ENCODE measurements at regions not wholly inside any gene's neighbourhood (a gene's known extent, or its start where the extent isn't known, plus 50 kb on each side); places are given as distances from the start of the nearest gene placed in this dataset.
A peak's percentile ranks its signal among the peaks of the same experiment; 100 is the strongest.

DNA sequence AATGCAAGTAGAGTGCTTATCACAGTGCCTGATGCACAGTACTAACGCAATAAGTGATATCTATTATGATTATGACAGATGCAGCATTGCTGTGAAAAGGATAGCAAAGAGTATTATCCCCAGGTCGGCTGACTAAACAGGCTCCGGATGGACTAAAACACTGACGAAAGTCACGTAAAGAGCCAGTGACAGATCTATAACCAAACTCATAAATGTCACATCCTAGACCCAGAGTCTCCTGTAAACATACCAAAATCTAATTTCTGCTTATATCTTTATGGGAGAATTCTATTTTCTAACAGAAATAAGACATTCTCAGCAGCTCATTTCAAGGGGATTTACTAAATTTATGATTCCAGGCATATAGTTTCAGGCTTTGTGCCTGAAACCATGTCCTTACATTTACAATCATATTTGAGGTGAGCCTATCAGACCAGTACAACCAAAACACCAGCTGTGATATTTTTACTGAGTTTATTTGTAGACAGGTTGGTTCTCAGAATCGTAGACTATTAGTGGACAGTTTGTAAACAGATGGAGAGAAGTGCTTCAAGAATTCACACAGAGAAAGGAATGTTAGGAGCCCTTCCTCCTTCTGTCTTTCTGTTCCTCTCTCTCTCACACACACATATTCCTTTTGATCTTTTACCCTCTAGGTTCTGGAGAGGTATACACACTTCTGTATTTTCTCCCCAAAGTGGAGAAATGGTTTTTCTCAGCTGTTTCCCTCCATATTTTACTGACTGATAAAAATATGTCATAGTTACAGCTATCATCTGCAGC is 52.4 kb upstream of the WDR26 start:
- peak in 1 of 3 experiments; percentile 24 for DNase-seq

DNA sequence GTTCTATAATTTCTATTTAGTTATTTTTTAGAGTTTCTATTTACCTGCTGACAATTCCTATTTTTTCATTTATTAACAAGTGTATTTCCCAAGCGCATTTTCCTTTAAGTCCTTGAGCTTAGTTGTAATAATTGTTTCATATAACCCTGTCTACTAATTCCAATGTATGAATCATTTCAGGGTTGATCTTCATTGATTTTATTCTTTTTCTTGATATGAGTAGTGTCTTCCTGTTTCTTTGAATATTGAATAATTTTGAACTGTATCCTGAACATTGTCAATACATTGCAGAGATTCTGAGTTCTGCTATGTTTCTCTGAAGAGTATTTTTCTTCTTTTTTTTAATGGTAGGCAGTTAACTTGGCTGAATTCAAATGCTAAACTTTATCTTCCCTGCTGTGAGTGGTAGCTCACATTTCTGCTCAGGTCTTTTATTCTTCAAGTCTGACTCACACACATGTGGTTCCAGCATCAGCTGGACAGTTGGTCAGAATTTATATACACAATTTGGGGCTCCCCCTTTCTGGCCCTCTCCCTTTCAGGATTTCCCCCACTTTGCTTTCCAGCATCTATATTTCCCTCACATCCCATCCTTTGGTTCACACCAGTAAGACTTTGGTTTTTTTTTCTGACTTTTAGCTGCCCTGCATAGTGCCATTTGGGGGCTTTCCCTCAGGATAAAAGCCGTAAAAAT is 54.4 kb upstream of the WDR26 start:
- DNase-seq, result no peak

GRCh38 chr1:224489534-224490365 is 55.2 kb upstream of the WDR26 start:
- DNase-seq, result no peak

DNA sequence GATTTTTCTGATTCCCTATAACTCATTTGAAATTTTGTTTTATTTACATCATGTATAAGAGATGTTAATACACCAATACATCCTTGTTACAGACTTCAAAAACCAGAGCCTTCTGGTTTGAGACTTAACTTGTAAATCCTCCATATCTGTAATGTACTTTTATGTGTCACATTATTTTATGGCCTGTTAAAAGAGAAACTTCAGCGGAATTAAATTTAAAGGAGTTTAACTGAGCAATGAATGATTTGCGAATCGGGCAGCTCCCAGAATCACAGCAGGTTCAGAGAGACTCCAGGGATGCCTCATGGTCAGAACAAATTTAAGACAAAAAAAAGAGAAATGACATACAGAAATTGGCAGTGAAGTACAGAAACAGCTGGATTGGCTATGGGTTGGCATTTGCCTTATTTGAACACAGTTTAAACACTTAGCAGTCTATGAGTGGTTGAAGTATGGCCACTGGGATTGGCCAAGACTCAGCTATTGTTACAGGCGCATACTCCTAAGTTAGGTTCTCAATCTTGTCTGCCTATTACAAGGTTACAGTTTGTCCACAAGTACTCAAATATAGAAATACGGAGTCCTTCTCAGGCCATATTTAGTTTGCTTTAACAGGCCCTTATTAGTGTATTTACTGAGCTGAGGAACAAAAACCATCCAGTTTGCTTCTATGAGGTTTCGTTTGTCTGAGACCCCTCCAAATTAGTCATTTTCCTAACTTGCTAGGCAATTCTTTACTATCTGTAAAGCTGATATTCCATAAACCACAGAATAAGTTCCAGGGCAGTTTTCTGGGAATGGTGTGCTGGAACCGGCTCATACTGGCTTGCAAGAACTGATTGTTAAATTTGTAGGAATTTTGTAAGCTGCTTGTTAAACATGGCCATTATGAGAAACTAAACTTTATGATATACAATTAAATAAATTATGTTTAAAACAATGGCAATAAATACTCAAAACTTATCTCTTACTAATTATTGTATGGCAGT is 56.2 kb upstream of the WDR26 start:
- DNase-seq, result no peak

GRCh38 chr1:224492015-224492414 is 57.4 kb upstream of the WDR26 start:
- no peak for DNase-seq

DNA sequence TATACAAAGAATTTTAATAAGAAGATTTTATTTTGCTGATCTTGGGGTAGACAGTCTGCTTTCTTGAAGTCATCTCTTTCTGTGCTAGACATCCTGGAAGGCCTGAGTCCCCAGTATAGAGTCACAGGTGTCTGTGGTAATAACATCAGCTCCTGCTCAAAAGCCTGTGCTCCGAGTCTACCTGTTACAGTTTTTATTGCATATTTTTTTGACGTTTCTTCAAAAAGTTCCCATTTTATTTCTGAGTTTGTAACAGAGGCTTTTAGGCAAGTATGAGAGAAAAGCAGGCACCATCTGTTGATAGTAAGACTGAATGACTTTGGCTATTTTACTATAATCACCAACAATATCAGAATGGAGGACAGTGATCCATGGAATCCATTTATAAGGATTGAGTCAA is 58.0 kb upstream of the WDR26 start:
- no peak for DNase-seq

GRCh38 chr1:224493269-224493668 is 58.7 kb upstream of the WDR26 start:
- DNase-seq, result peak in 2 of 3 experiments; percentile 69 to 88

DNA sequence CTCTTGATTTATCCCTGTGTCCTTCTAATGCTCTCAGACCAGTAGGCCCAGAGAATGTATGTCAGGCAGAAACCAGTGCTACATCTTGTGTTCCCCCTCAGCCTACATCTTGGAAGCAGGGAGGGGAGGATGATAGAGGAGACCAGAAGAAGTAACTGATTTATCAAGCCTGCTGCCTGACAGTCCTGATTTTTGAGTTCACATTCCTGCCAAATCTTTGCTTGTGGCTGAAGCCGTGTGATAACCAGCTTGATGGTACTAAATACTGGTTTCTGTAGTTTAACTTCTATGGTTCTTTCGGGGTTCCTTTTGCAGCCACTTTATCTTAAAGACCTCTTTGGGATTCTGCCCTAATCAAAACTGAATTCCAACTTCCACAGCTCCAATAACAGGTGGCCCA is 59.7 kb upstream of the WDR26 start:
- DNase-seq, result no peak

DNA sequence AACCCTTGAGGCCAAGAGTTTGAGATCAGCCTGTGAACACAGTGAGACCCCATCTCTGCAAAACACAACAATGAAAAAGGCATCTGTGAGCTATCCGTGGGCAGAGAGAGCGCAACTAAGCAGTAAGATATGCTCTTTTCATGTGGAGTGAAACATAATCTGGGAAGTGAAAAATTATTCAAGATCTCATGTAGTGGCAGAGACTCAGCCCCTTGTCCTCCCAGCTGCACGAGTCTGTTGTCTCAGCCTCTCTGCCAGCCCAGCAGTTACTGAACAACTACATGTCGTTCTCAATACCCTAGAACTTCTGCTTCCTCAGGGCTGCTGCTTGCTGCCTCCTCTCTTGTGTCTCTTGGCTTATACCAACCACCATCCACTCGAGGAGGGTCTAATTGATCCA is 61.3 kb upstream of the WDR26 start:
- no peak for DNase-seq

DNA sequence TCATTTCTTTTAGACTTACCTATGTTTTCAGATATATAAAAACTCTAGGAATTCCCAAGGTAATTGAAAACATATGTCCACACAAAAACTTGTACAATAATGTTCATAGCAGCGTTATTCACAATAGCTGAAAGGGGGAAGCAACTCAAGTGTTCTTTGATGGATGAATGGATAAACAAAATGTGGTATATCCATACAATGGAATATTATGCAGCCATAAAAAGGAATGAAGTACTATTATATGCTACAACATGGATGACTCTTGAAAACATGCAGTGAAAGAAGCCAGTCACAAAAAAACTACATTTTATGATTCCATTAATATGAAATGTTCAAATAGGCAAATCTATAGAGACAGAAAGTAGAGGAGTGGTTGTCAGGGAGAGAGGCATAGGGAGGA is 62.2 kb upstream of the WDR26 start:
- no peak for DNase-seq

- no peak for DNase-seq
Measured at GRCh38 chr1:224497714-224498573, 63.3 kb upstream of the WDR26 start.

- DNase-seq, result no peak
Measured at GRCh38 chr1:224498574-224499170, 64.1 kb upstream of the WDR26 start.

- no peak for DNase-seq
Measured at GRCh38 chr1:224499204-224499603, 64.6 kb upstream of the WDR26 start.

- peak in 1 of 3 experiments; percentile 10 for DNase-seq
Measured at GRCh38 chr1:224500796-224501195, 66.2 kb upstream of the WDR26 start.

DNA sequence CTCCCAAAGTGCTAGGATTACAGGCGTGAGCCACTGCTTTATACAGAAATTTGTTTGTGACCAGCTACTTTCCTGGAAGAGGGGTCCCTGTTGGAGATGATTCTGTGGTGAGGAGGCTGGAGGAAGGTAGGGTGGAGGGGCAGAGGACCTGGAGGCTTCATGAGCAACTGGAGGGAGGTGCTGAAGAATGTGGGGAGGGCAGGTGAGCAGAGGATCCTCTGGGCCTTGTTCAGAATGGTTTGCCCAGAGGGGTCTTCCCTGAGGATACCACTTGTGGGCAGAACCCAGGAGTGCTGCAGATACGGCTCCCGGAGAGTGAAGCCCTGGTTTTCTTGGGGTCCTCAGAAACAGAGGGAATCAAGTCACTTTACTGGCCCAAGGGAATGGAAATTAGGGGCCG is 67.2 kb upstream of the WDR26 start:
- no peak for DNase-seq

DNA sequence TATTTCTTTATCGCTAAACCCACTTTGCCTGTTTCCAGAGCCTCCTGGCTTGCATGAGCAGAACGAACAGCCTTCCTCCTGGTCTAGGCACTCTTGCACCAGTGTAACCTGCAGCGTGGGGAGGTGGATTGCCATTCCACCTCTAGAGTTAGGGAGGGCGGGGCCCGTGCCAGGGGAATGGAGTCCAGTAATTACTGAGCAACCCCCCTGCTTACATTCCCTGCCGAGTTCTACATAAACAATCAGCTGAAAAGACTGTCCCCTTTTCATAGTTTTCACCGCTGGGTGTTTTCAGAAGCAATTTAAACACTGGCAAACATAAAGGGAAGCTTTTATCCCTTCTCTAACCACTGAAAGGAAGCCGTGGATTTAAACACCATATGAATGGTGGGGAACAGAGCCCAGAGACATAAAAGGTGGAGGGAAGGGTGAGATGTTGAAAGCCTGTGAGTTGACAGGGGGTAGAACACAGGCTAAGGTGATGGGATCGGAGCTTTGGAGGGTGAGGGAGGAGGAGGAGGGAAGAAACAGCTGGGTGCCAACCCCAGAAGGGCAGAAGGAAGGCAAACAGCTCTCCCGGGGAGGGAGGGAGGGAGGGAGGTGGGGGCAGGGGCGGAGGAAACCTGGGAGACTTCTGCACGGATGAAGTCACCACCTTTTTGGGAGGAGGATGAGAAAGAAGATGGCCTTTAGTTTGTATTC is 68.0 kb upstream of the WDR26 start:
- peak in 2 of 3 experiments; percentile 93 to 98 for DNase-seq

- DNase-seq, result peak; percentile 24 to 94 (median 87)
Measured at GRCh38 chr1:224503161-224504118, 68.8 kb upstream of the WDR26 start.

DNA sequence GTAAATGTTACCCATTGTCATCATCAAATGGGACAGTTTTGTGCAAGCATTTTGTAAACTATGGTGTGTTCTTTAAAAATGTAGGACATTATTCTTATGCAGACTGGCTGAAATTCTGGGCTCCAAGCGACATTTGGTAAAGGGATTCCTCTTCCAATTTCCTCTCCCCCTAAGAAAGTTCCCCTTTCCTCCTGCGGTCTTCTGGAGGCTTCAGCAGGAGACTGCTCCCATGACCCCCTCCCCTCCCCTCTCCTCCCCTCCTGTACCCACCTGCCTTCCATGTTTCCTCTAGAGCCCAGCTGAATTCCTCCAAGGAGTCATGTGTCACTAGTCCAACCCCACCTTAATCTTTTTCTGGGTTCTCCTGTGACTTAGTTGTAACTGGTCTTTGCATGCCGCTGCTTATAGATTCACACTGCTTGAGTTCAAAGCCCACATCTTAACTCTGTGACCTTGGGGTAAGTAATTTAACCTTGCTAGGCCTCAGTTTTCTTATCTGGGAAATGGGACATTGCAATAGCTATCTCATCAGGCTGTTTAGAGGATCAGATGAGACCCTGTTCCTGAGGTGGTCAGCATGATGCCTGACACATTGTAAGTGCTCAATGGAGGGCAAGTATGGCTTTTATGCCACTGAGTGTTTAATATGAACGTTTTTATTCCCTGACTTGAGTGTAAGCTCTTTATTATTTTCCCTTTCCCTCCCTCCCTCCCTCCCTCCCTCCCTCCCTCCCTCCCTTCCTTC is 69.9 kb upstream of the WDR26 start:
- DNase-seq, result no peak

Measured in NCI-H1417 (cell line).